AG09319 (cell line): ENCODE measurements at regions not wholly inside any gene's neighbourhood (a gene's known extent, or its start where the extent isn't known, plus 50 kb on each side); places are given as distances from the start of the nearest gene placed in this dataset.

Experiments
- DNase-seq: peaks from one replicate; pipeline ENCODE4 v3.0.0-alpha.2; 2010; ENCODE audit warnings: low read depth; ENCODE audit errors: extremely low read depth
- CTCF ChIP-seq: IDR thresholded peaks from 2 replicates; pipeline ENCODE4 v1.5.1; 2011; ENCODE audit warnings: low read depth, mild to moderate bottlenecking, inconsistent platforms, low read length, moderate library complexity

- TF ChIP-seq CTCF, result no peak
- peak; percentile 24 for DNase-seq
These were observed 107.0 kb downstream of the BCL2L11 start for GRCh38 chr2:111227716-111228141.

GRCh38 chr2:111231532-111232252, 111.0 kb downstream of the BCL2L11 start:
- TF ChIP-seq CTCF, result no peak
- DNase-seq, result no peak

- no peak for TF ChIP-seq CTCF
- DNase-seq, result no peak
These were observed 114.7 kb downstream of the BCL2L11 start for GRCh38 chr2:111235192-111236015.

GRCh38 chr2:111236025-111236424, 115.3 kb downstream of the BCL2L11 start:
- no peak for DNase-seq
- TF ChIP-seq CTCF, result no peak

GRCh38 chr2:111238296-111238695, 117.6 kb downstream of the BCL2L11 start:
- DNase-seq, result no peak
- TF ChIP-seq CTCF, result no peak

GRCh38 chr2:111239107-111239506, 118.4 kb downstream of the BCL2L11 start:
- TF ChIP-seq CTCF, result no peak
- DNase-seq, result no peak
